Activated CD4-positive, CD25-positive, alpha-beta regulatory T cell treated with anti-CD3 and anti-CD28 coated beads, Interleukin-2, amount 50 U/mL, for 24 hours (primary cell): ENCODE measurements at regions not wholly inside any gene's neighbourhood (a gene's known extent, or its start where the extent isn't known, plus 50 kb on each side); places are given as distances from the start of the nearest gene placed in this dataset.

ENCODE experiments used
- ATAC-seq, 2 donors: fragments of 150-1000 bp; cut with Tn5 transposase; one replicate each; pipeline ENCODE4 v1.10.0; 2021; ENCODE audit warnings: mild to moderate bottlenecking in 1 of 2, moderate library complexity in 1 of 2

DNA sequence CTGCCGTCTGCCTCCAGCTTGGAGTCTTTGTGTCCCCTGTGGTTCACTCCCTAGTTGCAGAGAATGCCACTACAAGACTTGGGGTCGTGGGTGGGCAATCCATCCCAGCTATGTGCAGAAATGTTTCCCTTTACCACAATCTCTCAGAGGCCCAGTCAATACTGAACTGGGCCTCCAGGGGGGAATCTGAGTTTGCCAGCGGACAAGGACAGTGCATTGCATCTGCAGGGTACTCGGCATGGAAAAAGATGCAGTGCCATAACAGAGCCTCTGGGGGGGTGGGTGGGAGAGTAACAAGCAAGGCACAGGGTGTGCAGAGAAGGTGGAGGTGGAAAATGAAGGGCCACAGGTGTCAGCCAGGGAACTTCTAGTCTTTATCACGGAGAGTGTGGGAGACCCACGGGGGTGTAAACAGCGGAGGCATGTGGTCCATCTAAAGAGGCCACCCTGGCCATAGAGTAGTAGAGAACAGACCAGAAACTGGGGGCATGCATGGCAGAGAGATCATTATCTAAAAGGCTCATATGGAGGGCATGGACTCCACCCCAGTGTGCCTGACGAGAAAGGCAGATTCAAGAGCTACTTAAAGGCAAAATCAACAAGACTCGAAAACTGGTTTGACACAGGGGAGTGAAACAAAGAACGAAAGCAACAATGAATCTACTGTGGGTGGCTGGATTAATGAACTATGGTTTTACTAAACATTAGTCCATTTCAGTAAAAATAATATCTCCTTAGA is 182.4 kb downstream of the ANXA2 start:
- no peak for ATAC-seq

DNA sequence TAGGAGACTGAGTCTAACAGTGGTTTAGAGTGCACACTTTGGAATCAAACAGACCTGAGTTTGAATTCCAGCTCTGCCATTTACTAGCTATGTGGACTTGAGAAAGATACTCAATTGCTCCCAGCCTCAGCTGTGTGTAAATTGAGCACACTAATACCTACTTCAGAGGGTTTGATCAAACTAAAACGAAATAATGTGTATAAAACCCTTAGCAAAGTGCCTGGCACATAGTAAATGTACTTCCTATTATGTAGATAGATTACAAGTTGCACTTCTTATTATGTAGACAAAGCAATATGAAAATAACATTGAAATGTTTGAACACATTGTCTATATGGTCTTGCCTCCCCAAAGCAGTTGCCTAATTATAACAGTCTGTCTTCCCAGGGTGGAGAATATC is 180.6 kb downstream of the ANXA2 start:
- ATAC-seq, result no peak

DNA sequence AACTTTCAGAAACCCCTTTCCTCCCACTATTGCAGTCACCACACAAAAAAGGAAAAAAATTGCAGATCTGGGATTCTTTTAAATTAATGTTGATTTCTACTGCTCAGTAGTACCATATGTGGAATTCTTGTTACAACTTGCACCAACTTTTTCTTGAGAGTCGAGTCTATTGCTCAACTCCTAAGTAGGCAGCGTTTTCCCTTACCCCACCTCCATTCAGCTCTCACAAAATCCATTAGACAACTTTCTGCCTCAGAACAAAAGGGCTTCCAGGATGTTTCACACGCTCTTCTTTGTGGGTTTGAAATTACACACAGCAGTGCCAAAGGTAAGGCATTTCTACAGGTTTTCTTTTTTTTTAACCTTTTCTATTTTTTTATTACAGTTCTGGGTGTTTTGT is 179.5 kb downstream of the ANXA2 start:
- no peak for ATAC-seq

DNA sequence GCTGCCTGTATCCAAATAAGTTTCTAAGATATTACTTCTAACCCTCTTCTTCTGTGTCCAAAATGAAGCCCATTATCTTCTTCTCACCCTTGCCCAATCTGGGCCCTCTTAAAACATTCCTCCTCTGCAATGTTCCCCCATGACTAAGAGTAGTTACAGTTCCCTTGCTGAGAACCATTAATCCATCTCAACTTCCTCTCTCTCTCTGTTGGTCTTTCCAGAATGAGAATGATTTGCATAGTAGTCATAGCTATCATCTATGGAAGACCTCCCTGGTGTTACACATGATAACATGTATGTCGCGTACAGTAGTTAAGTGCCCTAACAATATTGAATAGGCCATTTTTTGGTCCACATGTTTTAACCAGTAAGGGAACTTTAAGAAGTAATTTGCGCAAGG is 177.9 kb downstream of the ANXA2 start:
- no peak for ATAC-seq

DNA sequence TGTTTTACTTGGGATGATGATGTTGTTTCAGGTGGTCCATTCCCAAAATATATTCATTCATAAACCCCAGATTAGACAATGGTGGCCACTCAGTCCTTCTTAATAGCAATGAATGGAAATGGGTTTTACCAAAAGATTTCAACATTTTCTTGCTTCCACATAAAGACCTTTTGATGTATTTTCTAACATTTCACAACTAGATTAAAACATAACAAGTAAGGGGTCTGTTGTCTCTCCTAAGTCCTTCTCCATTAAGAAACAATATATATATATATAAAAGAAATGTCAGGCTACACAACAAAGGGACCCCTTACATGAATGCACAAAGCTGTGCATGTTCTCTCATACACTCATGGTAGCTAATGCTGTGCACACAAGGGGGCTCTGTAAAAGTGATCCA is 176.4 kb downstream of the ANXA2 start:
- no peak for ATAC-seq

DNA sequence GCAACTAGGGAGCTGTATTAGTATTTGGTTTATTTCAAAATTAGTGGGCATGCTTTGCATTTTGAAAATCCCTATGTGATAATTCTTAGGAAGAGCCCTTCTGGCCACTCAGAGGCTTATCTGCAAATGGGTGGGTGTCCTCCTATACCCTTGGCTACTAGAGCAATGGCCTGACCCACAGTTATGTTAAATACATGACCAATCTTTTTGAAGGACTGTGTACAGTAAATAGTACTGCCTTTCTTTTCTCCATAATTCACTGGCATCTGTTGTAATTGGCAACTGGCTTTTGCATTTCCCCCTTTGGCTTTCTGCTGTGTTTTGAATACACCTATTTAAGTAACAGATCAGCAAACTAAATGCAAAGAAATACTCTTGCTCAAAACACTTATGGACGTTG is 175.4 kb downstream of the ANXA2 start:
- ATAC-seq, result no peak

DNA sequence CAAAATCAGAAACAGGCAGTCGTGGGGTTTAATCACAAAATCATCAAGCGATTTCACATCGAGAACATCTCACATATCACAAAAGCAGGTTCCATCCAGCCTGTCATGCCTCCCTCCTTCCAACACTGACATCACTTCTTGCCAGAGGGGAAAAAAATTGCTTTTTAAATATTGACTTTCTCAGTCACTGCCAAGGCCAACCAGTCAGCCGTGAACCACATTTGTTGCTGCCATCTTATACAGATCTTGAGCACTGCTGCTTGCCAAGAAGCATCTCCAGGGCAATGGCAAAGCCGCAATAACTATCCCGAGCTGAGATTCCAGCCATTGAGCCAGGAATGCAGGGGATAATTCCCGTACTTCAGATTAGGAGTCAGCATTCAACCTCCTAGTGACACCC is 174.6 kb downstream of the ANXA2 start:
- no peak for ATAC-seq

DNA sequence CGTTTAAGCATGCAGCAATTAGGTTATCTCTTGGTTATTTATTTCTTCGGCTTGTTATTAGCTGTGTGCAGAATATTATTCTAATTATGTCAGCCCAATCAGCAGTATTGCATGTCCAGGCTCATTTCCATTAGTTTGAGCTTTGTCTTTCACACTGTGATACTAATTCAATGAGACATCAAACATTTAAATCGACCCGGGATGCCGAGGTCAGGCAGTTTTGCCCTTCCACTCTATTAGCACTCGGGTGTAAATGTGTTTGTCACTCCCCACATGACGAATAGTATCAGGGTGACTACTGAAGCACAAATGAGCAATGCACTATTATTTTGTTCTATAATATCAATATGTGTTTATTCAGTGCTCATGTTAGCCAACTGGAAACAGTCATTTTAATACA is 170.9 kb downstream of the ANXA2 start:
- no peak for ATAC-seq

DNA sequence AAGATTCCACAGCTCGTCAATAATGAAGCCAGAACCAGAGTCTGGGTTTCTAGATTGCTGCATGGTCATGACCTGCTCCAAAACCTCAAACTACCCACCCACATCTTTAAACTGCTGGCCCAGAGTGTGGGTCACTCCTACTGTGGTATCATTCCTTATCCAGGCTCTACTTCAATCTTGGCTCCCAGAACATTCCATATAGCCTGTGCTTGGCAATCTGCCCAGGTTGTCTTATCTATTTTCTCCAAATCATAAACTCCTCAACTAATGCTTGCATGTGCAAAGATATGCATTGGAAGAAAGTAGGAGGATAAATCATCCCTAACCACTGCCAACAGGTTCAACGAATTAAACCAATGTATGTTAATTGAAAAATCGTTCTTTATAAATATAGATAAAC is 169.7 kb downstream of the ANXA2 start:
- no peak for ATAC-seq

DNA sequence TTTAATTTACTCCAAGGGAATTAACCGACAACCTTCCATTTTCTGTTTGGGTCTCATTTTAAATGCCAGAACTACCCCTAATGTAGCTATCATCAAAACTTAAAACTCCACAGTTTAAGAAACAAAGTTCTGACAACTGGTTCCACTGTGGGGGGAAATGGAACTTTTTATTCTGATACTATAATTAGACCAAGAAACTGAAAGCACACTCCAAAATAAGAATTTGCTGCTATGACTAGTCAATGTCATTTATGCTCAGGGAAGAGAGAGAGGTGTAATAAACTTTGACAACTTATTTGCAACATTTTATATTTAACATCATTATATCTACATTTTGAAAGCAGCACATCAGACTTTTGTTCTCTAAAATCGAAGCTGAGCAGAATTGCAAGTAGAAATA is 169.2 kb downstream of the ANXA2 start:
- ATAC-seq, result peak in 1 of 2 donors; percentile 30

DNA sequence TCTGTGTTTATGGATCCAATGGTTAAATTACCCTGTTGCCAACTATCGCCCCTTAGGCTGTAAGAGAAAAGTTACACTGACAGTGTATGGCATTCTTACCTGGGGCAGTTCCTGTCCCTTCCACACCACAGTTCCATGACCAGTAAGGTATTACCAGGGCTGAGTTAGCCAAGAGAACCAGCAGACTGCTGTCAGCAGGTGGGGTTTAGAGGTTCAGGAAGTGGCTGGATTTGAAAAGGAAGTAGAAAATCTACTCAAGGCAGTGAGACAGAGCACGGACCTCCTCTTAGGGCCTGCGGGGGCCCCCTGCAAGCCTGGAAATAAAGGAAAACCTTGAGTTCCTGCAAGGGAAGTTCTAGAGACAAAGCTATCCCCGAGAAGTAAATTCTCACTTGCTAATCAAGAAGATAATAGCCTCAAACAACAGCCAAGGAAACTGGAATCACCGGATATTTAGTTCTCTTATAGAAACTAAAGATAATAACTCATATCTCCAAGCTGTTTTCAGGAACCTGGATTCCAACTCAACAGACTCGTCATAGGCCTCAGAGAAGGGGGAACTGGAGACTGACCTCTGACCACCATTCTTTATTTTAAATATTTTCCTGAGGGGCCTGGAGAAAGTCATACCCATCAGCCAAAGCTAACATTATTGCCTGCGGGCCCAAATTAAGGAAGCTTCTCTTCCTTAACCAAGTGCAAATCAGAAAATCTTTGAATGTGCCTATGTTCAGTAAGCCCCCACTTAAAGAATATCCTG is 161.7 kb downstream of the ANXA2 start:
- ATAC-seq, result no peak

DNA sequence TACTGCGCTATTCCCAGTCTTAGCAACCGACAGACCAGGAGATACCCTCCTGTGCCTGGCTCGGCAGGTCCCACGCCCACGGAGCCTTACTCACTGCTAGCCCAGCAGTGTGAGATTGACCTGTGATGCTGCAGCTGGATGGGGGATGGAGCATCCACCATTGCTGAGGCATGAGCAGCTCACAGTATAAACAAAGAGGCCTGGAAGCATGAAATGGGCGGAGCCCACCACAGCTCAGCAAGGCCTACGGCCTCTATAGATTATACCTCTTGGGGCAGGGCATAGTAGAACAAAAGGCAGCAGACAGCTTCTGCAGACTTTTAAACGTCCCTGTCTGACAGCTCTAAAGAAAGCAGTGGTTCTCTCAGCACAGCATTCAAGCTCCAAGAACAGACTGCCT is 160.3 kb downstream of the ANXA2 start:
- no peak for ATAC-seq

DNA sequence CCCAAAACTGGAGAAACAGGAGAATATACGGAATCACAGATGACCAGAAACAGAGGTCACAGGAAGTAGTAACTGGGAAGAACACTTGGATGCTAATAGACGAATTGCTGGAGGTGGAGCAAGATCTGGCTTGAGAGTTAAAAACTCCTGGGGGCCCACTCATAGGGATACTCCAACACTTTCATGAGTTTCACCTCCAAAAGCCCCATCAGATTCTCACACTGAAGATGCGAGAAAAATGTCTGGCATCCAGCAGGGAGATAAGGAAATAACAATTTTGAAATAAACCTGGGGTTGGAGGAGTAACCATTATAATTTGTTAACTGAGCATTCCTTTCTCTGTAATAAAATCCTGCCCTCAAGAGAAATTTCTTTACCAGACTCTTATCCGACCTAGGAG is 154.0 kb downstream of the ANXA2 start:
- ATAC-seq, result no peak

DNA sequence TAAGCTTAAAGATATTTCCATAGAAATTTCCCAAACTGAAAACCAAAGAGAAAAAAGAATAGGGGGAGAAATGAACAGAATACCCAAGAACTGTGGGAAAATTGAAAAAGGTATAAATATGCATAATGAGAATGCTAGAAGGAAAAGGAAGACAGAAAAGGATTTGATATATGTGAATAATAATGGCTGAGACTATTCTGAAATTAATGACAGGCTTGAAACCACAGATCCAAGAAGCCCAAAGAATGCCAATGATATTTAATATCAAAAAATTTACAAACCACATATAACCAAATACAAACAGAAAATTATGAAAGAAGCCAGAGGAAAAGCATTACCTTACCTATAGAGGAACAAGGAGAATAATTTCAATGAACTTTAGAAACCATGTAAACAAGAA is 153.0 kb downstream of the ANXA2 start:
- no peak for ATAC-seq

DNA sequence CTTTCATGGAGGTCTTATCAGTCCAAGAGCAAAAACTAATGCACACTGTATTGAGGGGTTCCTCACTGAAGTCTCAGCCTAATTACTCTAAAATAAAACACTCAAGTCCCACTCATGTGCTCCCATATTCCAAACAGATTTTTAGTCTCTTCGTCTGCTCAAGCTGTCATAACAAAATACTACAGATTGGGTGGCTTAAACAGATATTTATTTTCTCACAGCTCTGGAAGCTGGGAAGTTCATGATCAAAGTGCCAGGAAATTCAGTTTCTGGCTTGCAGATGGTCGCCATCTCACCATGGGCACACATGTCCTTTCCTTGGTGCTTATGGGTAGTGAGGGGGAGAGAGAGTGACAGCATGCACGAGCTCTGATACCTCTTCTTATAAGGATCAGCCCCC is 147.5 kb downstream of the ANXA2 start:
- ATAC-seq, result no peak

DNA sequence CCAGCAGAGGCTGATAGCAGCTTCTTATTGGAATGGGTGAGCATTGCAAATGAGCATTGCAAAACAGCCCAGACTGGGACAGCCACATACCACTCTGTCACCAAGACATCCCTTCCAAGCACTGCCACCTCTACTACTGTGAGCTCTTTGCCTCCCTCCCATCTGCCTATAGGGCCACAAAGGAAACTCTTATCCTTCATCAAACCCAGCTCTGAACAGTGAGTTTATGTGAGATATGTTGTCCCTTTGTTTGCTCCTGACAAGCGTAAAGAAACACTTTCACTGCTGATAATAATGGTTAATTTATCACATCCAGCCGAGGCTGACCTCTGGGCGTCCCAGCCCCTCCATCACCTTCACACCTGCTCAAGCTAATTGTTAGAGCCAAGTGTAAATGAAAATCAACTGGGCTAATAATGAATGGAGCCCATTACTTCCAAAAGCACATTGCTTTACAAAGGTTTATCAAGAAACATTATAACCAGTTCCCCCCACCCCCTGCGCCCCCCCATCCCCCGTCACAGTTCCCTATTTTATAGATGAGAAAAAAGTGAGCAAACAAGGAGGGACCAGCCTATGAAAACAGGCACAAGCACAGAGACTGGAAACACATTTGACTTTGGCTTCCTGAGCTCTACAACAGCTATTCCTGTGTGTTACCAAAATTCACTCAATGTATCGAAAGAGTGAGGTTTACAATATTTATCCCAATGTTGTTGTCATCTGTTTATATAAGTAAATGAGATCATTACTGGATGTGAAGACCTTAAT is 146.3 kb downstream of the ANXA2 start:
- no peak for ATAC-seq

DNA sequence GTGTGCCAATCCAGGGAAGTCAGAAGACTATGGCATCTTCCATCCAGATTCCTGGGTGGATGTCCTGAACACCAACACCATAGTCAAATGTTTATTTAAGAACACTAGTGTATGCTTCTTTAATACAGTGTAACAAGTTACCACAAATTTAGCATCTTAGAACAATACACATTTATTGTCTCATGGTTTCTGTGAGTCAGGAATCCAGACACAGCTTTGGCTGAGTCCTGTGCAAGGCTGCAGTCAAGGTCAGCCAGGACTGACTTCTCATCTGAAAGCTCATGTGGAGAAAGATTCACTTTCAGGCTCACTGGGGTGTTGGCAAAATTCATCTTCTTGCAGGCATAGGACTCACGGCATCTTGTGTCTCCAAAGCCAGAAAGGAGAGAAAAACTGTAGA is 143.4 kb downstream of the ANXA2 start:
- no peak for ATAC-seq

DNA sequence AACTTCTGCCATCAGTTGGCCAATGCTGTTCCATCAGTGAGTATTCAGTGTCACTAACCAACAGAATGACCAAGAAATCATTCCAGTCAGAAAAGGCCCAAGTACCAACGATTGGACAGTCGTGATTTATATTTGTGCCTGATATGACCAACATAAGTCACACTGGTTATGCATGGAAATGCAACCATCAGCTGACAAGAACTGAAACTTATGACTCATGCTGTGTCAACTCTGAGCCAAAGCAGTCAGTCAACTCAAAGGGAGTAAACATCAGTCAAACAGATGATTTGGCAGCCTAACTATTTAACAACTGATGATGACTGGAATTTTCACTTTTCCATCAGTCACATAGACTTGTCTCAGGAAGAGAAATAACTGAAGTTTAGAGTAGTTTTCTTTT is 142.4 kb downstream of the ANXA2 start:
- peak; percentile 97 for ATAC-seq

DNA sequence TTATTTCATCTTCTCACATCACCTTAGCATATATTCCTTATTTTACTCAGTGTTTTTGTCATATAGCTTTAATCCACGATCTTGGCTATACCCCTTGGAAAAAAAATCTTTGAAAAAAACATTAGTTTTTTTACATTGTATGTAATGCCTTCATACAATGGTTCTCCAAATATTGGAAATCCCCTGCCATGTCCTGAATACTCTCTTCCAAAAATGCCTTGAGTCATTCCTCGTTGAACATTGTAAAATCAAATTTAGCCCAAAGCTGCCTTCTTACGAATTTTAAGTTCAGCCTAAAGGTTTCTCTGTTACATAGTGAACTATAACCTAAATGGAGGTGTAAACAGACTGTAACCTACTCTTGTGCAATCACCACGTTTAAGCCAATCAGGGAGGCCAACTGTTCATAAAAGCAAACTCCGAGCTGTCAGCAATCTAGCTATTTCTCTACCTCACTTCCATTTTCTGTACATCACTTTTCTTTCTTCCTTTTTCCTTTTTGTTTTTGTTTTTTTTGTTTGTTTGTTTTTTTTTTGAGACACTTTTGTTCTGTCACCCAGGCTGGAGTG is 140.1 kb downstream of the ANXA2 start:
- ATAC-seq, result no peak

DNA sequence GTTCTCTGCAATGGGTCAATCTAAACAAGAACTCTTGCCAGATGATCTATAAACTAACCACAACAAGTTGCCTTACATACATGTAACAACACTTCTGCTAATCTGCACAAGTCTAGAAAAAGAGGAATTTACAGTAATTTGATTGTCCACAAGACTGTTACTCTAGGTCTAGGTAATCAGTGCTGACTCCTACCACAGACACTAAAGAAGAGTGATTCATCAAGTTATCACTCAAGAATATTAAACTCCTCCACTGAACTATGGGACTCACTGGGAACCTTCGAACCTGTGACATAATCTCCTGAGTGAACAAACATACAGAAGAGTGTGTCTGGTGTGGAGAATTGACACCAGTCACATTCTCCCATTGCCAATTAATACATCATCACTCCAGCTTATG is 138.3 kb downstream of the ANXA2 start:
- no peak for ATAC-seq

DNA sequence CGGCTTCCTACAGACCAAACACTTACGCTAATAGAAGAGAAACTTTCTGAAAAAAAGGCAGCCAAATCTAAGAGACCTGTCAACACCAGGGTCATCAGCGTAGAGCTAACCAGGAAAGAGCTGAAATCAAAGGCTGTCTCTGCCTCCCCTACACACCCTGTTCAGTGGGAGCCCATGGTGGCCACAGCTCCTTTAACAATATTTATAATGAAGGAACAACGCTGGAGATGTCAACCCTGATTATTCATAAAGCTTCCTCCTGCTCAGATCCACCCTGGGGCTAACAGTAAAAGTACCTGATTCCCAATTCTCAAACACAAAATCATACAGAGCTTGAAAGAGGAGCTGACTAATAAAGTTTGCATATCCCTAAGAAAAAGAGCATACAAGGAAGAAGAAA is 133.7 kb downstream of the ANXA2 start:
- no peak for ATAC-seq

DNA sequence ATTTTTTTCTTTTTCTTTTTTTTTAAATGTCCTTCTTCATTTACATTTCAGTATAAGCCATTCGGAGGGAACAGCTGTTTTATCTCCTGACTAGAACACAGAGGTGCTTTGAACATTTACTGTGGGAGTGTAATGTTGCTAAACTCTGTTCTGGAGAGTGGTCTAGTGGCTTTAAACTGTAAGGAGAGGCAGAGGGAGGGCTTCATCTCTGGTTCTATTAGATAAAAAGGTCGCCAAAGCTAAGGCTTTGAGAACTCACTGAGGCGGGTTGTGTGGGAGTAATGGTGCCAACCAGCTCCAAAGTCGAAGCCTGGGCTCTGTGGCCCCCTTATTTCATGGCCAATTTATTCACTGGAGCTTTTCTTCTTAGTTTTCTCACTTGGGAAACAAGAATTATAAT is 133.2 kb downstream of the ANXA2 start:
- ATAC-seq, result no peak

DNA sequence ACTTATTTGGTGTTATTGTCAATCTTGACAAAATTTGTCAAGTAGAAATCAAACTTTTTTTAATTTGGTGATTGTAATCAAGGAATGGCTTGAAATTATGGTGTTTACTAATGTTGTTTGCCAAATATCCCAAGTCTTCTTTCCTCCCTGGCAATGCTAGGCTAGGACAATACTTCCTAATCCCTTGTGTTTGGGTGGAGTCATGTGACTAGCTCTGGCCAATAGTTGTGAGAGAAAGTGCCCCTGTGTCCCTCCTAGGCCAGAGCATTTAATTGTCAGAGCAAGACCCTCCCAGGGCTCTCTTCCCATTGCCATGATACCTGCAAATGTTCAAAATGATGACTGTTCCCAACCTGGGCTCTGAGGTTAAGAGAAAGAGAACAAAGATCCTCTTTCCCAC is 132.7 kb downstream of the ANXA2 start:
- ATAC-seq, result no peak

DNA sequence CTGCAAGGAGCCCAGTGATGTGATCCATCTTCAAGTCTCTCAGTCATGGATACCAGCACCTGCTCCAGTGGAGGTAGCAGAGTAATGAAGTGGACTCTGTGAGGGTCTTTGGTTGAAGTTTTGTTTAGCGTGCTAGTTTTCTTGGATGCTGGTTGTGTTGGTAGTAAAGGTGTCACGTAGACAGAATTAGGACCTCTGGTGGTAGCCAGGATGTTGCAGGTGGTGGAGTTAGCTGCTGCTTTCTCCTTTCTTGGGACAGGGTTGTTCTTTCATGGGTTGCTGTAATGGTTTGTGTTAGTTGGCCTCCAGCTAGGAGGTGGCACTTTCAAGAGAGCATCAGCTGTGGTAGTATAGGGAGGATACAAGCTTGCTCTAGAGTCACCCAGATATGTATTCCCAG is 125.2 kb downstream of the ANXA2 start:
- ATAC-seq, result no peak
